ENCODE measurements at regions not wholly inside any gene's neighbourhood (a gene's known extent, or its start where the extent isn't known, plus 50 kb on each side); places are given as distances from the start of the nearest gene placed in this dataset.
"Not testable (repeated sequence)": the region's sequence is repeated elsewhere in the genome, so short reads cannot be mapped to it uniquely, and the experiment has no call there.

- WGBS (ENCODE audit: low lambda C conversion rate, missing lambda C conversion rate) = 60% methylated on average over 3 of the region's 3 CpGs
- no peak overlapping the region for H2AFZ ChIP-seq
- no peak for DNase-seq (ENCODE audit: low spot score)
- no peak overlapping the region for H3K4me2 ChIP-seq
- no peak overlapping the region for H3K27ac ChIP-seq
- no peaks in the 10 kb centered on the region for H4K20me1 ChIP-seq (ENCODE audit: insufficient read depth, poor library complexity, severe bottlenecking)
- no peaks in the 10 kb centered on the region for H3K9me3 ChIP-seq (ENCODE audit: low read depth)
- H3K27me3 ChIP-seq = no peaks in the 10 kb centered on the region
- H3K79me2 ChIP-seq = no peaks in the 10 kb centered on the region
- H3K36me3 ChIP-seq (replicated peaks; ENCODE audit: insufficient read depth, low read depth) = no peaks in the 10 kb centered on the region
- no peak overlapping the region for H3K4me3 ChIP-seq
- TF ChIP-seq, protein P1, sequence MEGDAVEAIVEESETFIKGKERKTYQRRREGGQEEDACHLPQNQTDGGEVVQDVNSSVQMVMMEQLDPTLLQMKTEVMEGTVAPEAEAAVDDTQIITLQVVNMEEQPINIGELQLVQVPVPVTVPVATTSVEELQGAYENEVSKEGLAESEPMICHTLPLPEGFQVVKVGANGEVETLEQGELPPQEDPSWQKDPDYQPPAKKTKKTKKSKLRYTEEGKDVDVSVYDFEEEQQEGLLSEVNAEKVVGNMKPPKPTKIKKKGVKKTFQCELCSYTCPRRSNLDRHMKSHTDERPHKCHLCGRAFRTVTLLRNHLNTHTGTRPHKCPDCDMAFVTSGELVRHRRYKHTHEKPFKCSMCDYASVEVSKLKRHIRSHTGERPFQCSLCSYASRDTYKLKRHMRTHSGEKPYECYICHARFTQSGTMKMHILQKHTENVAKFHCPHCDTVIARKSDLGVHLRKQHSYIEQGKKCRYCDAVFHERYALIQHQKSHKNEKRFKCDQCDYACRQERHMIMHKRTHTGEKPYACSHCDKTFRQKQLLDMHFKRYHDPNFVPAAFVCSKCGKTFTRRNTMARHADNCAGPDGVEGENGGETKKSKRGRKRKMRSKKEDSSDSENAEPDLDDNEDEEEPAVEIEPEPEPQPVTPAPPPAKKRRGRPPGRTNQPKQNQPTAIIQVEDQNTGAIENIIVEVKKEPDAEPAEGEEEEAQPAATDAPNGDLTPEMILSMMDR (IDR thresholded peaks at IDR 0.05; ENCODE audit: poor library complexity) = no peak
- no peaks in the 10 kb centered on the region for H3K4me1 ChIP-seq (ENCODE audit: insufficient read depth)
- H3K9me2 ChIP-seq (replicated peaks; ENCODE audit: insufficient read depth) = no peaks in the 10 kb centered on the region
These were observed 88.3 kb upstream of the CNTNAP2 start for GRCh38 chr7:146028251-146028750.

GRCh38 chr7:146027243-146027642 lies 89.4 kb upstream of the CNTNAP2 start:
- Histone ChIP-seq H3K4me2 (no peak overlapping the region), H3K4me3 (no peak overlapping the region), H3K79me2 (no peaks in the 10 kb centered on the region), H3K27ac (no peak overlapping the region), H3K4me1 (ENCODE audit: insufficient read depth) (no peaks in the 10 kb centered on the region), H3K9me3 (ENCODE audit: low read depth) (no peaks in the 10 kb centered on the region), H3K9me2 (replicated peaks; ENCODE audit: insufficient read depth) (no peaks in the 10 kb centered on the region), H3K27me3 (no peaks in the 10 kb centered on the region), H3K36me3 (replicated peaks; ENCODE audit: insufficient read depth, low read depth) (no peaks in the 10 kb centered on the region), H4K20me1 (ENCODE audit: insufficient read depth, poor library complexity, severe bottlenecking) (no peaks in the 10 kb centered on the region), H2AFZ (no peak overlapping the region)
- no peak for DNase-seq (ENCODE audit: low spot score)
- TF ChIP-seq EZH2 (IDR thresholded peaks at IDR 0.05; ENCODE audit: borderline replicate concordance) (no peak), EZH2phosphoT487 (IDR thresholded peaks at IDR 0.05; ENCODE audit: low read depth, severe bottlenecking, unreplicated experiment) (no peak)
- TF ChIP-seq, protein P1 (IDR thresholded peaks at IDR 0.05; ENCODE audit: poor library complexity) = no peak

GRCh38 chr7:146022776-146023175 lies 93.8 kb upstream of the CNTNAP2 start:
- Histone ChIP-seq H3K9me2 (replicated peaks; ENCODE audit: insufficient read depth) (no peaks in the 10 kb centered on the region), H3K4me1 (ENCODE audit: insufficient read depth) (no peaks in the 10 kb centered on the region), H3K27me3 (no peaks in the 10 kb centered on the region), H3K36me3 (replicated peaks; ENCODE audit: insufficient read depth, low read depth) (no peaks in the 10 kb centered on the region), H3K27ac (no peak overlapping the region), H3K79me2 (no peaks in the 10 kb centered on the region), H2AFZ (no peak overlapping the region), H3K4me2 (no peak overlapping the region), H3K4me3 (no peak overlapping the region), H3K9me3 (ENCODE audit: low read depth) (no peaks in the 10 kb centered on the region), H4K20me1 (ENCODE audit: insufficient read depth, poor library complexity, severe bottlenecking) (no peaks in the 10 kb centered on the region)
- no peak for DNase-seq (ENCODE audit: low spot score)
- TF ChIP-seq EZH2phosphoT487 (IDR thresholded peaks at IDR 0.05; ENCODE audit: low read depth, severe bottlenecking, unreplicated experiment) (no peak), EZH2 (IDR thresholded peaks at IDR 0.05; ENCODE audit: borderline replicate concordance) (no peak)
- TF ChIP-seq, protein P1 (IDR thresholded peaks at IDR 0.05; ENCODE audit: poor library complexity) = no peak
- 67% methylated on average over 5 of the region's 5 CpGs for WGBS (ENCODE audit: low lambda C conversion rate, missing lambda C conversion rate)

DNA sequence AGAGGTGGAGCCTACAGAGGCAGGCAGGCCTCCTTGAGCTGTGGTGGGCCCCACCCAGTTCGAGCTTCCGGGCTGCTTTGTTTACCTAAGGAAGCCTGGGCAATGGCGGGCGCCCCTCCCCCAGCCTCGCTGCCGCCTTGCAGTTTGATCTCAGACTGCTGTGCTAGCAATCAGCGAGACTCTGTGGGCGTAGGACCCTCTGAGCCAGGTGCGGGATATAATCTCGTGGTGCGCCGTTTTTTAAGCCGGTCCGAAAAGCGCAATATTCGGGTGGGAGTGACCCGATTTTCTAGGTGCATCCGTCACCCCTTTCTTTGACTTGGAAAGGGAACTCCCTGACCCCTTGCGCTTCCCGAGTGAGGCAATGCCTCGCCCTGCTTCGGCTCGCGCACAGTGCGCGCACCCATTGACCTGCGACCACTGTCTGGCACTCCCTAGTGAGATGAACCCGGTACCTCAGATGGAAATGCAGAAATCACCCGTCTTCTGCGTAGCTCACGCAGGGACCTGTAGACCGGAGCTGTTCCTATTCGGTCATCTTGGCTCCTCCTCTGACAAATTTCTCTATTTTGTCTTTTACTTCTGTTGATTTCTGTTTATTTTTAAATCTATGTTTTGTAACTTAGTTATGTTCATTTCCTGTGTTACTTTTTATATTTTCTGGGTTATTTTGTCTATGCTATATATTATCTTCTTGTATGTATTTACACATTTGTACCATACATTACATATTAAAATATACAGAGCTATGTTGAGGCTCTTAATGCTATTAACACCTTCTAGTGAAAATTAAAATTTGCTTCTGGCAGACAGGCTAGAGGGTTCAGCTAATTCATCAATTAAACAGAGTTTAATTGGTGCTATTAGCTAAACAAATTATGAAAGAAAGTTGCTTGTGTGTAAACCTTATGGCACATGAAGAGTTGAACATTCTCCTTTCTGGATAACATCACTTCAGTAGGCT lies 97.3 kb upstream of the CNTNAP2 start:
- H3K9me2 ChIP-seq (replicated peaks; ENCODE audit: insufficient read depth); H4K20me1 ChIP-seq (ENCODE audit: insufficient read depth, poor library complexity, severe bottlenecking); H3K79me2 ChIP-seq; H3K4me1 ChIP-seq (ENCODE audit: insufficient read depth); H3K9me3 ChIP-seq (ENCODE audit: low read depth); H3K27me3 ChIP-seq; H3K27ac ChIP-seq; H3K4me3 ChIP-seq; H3K36me3 ChIP-seq (replicated peaks; ENCODE audit: insufficient read depth, low read depth); H3K4me2 ChIP-seq; DNase-seq (ENCODE audit: low spot score); H2AFZ ChIP-seq: not testable (repeated sequence)
- WGBS (ENCODE audit: low lambda C conversion rate, missing lambda C conversion rate) = 76% methylated on average over 23 of the region's 33 CpGs

DNA sequence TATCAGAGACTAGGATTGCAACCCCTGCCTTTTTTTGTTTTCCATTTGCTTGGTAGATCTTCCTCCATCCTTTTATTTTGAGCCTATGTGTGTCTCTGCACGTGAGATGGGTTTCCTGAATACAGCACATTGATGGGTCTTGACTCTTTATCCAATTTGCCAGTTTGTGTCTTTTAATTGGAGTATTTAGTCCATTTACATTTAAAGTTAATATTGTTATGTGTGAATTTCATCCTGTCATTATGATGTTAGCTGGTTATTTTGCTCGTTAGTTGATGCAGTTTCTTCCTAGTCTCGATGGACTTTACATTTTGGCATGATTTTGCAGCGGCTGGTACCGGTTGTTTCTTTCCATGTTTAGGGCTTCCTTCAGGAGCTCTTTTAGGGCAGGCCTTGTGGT lies 99.2 kb upstream of the CNTNAP2 start:
- H2AFZ ChIP-seq; H3K9me3 ChIP-seq (ENCODE audit: low read depth); DNase-seq (ENCODE audit: low spot score); H3K4me1 ChIP-seq (ENCODE audit: insufficient read depth); H3K4me3 ChIP-seq; H4K20me1 ChIP-seq (ENCODE audit: insufficient read depth, poor library complexity, severe bottlenecking); H3K9me2 ChIP-seq (replicated peaks; ENCODE audit: insufficient read depth); H3K79me2 ChIP-seq; H3K27me3 ChIP-seq; H3K36me3 ChIP-seq (replicated peaks; ENCODE audit: insufficient read depth, low read depth); H3K4me2 ChIP-seq; H3K27ac ChIP-seq: not testable (repeated sequence)
- WGBS (ENCODE audit: low lambda C conversion rate, missing lambda C conversion rate) = 92% methylated on average over 4 of the region's 5 CpGs

DNA sequence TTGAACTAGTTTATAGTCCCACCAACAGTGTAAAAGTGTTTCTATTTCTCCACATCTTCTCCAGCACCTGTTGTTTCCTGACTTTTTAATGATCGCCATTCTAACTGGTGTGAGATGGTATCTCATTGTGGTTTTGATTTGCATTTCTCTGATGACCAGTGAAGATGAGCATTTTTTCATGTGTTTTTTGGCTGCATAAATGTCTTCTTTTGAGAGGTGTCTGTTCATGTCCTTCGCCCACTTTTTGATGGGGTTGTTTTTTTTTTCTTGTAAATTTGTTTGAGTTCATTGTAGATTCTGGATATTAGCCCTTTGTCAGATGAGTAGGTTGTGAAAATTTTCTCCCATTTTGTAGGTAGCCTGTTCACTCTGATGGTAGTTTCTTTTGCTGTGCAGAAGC lies 102.4 kb upstream of the CNTNAP2 start:
- H3K36me3 ChIP-seq (replicated peaks; ENCODE audit: insufficient read depth, low read depth); H3K9me2 ChIP-seq (replicated peaks; ENCODE audit: insufficient read depth); H3K9me3 ChIP-seq (ENCODE audit: low read depth); DNase-seq (ENCODE audit: low spot score); H3K79me2 ChIP-seq; H2AFZ ChIP-seq; H4K20me1 ChIP-seq (ENCODE audit: insufficient read depth, poor library complexity, severe bottlenecking); H3K4me1 ChIP-seq (ENCODE audit: insufficient read depth); H3K4me2 ChIP-seq; H3K4me3 ChIP-seq; H3K27me3 ChIP-seq; H3K27ac ChIP-seq: not testable (repeated sequence)
- WGBS (ENCODE audit: low lambda C conversion rate, missing lambda C conversion rate) = 94% methylated on average over 2 of the region's 2 CpGs
